Skin of body (tissue), 1 donor: ENCODE measurements at regions not wholly inside any gene's neighbourhood (a gene's known extent, or its start where the extent isn't known, plus 50 kb on each side); places are given as distances from the start of the nearest gene placed in this dataset.

Experiments used
- DNase-seq: peaks from one replicate; lab custom pipeline; 2025; lab: John Stamatoyannopoulos, UW

GRCh38 chr9:75408391-75408790 lies 320.1 kb downstream of the OSTF1 start:
- no peak for DNase-seq

DNA sequence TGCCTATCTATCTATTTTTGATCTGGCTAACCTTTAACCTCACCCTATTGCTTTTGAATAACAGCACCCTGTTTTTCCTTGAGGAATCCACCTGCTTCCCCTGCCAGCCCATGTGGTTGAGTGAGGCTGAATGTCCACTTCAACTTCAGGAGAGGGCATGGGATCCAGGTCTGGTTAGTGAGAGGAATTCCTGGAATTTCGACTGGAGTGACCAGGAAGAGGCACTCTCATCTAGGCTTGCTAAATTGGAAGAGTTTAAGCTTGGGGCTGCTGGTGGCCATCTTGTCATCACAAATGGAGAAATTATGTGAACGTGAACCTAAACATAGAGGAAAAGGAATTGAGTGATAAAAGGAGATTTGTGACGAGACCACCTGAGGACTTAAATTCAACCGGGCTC lies 322.1 kb downstream of the OSTF1 start:
- no peak for DNase-seq

DNA sequence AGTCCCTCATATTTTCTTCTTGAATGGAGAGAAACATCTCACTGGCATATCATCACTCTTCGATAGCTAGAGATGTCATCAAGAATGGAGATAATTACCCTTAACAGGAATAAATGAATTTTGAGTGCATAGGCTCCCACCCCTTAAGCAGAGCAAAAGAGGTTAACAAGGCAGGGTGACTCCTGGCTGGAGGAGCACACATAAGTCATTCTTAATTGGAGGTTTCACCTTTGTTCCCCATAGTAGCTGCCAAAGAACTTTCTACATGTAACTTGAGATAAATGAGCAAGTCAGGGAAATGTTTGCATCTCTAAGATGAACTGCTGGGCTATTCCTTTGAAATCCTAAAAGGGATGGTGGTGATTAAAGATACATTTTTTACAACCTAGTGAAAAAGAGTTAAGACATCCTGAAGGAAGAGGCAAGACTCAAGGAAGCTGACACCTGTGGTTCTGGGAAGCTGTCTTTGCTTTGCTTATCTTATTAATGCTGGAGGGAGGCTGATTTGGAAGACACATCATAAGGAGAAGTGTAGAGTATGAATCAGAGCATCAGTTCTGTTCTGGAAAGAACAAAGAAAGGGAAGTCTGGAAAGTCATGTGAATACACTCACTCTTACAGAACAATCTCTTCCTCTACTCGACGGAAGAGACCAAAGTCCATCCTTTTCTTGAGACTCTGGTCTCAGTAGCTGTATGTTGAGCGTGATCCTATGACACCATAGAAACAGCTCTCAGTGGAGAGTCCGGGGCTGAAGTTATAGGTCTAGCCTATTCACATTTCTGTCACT lies 326.3 kb downstream of the OSTF1 start:
- DNase-seq, result no peak

DNA sequence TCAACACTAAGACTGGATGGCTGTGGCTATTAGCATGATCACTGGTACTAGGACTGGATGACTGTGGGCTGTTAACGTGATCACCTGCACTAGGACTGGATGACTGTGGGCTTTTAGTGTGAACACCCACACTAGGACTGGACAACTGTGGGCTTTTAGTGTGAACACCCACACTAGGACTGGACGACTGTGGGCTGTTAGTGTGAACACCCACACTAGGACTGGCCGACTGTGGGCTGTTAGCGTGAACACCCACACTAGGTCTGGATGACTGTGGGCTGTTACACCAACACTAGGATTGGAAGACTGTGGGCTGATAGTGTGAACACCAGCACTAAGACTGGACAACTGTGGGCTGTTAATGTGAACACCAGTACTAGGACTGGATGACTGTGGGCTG lies 329.2 kb downstream of the OSTF1 start:
- no peak for DNase-seq

DNA sequence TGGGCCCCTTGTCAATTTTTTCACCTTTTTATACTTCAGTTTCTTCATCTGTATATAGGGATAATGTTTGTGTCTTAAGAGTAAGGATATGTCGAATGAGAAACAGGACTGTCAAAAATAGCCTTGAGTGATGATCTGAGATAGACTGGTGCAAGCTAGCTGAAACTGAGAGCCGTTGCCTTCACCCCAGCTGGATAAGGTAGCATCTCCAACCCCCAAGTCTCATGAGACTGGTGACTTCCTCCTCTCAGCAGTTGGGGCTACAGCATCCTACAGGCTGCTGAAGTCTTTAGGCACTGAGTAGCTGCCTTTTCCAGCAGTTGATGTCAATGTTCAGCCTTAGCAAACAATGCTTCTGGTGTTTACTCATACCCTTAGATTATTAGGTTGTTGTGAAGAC lies 330.2 kb downstream of the OSTF1 start:
- no peak for DNase-seq

DNA sequence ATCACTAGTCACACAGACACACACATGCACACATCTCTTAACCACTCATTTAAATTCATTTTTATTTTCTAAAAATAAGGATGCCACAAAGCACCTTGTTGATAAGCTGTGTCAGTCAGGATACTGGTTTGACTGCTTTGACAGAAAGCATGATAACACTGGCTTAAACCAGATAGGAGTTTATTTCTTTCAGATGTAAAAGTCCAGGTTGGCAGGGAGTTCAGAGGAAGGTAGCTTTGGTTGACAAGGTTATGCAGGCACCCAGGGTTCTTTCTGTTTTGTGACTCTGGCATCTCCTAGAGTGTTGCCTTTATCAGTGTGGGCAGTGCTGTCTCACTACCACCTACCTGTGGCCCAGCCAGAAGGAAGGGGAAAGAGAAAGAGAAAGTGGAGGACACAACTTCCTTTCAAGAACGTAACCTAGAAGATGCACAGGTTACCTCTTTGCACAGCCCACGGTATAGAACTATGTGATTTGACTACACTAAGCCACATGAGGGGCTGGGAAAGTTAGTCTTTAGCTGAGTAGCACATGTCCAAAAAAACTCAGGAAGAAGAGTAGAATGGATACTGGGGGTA lies 334.7 kb downstream of the OSTF1 start:
- DNase-seq, result no peak

DNA sequence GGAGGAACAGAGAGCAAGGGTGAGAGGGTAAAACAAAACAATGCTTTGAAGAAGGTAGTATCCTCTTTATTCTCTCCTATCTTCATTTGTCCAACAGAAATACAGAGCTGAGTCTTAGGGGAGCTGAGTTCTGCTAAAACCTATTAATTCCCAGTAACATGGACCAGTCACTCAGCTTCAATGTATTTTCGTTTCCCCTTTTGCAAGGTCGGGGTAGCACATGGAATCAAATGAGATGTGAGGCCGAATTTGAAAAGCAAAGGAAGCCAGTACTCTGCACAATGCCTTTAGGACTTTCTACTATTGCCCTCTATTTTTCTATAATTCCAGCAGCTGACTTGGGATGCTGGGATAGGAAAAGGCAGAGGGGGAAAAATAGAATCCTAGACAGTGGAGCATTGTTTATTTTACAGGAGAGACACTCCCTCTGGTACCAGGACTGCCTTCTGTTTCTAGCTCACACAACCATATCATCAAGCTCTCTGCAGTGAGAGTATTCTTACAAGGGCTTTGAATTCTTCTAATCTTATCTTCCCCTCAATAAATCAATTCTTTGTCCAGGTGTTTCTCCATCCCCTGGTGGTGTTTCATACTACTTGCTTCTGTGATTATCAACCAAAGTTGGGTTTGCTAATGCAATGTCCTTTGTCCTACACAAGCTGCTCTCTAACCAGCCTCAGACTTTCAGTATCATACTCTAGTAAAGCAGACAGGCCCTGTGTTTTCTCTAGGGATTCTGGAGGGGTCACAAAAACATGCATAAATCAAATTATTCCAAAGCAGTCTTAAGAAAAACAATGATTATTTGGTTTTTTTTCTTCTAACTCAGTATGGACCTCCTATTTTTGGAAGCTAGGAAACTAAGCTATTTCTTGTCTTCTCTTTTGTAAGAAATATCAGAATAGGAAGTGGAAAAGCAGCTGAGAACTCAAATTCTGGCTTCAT lies 341.5 kb downstream of the OSTF1 start:
- no peak for DNase-seq

DNA sequence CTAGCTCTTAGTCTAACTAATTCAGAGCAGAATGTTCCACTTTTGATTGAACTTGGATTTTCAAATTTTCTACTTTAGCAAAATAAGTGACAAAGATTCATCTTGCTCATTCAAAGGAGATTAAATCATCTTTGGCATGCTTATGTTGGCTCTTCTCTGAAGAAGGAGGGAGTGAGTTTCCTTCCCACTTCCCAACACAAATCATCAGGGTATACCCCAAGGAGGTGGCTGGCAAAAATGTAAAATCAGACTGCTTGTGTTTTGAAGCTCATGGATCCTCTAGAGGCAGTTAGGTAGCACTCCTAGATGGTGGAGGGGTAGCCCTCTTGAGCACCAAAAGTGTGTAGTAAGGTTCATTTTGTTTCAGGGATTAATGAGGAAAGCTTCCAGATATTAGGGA lies 343.1 kb downstream of the OSTF1 start:
- peak; percentile 29 for DNase-seq

DNA sequence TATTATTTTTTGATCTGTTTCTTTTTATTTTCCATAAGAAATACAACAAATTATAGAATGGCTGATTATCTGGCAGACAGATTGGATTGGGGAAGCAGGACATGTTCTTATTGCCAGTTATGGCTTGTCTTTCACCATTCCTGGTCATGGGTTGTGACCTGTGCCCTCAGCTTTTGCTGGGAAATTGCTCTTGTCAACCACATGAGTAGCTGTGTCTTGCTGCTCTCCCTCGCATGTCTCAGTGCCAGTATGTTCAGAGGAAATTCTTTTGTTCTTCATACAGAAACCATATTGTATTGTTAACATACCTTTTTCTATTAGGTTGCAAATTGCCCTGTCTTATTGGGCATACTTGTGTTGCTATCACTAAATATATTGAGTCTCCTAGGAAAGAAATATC lies 344.1 kb downstream of the OSTF1 start:
- no peak for DNase-seq

- DNase-seq, result no peak
Measured at GRCh38 chr9:75432888-75433287, 344.6 kb downstream of the OSTF1 start.

DNA sequence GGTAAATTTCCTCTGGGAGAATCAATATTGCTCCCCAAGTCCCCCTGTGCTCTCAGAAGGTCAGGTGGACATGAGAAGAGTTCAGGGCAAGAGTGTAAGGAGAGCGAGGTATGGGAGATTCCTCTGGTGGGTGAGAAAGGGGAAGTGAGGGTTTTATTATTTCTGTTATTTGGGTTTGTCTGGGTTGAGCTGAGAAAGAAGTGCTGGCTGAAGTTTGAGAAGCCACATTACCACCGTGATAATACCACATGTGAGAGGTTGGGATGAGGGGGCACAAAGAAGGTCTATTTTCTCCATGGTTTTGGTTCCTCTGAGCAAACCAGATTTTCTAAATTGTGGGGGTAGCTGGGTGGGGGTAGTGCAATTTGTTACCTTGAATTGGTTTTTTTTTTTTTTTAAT lies 350.4 kb downstream of the OSTF1 start:
- DNase-seq, result no peak

- DNase-seq, result no peak
Measured at GRCh38 chr9:75440914-75441313, 352.6 kb downstream of the OSTF1 start.

GRCh38 chr9:75445144-75445543 lies 356.8 kb downstream of the OSTF1 start:
- DNase-seq, result no peak

- no peak for DNase-seq
Measured at GRCh38 chr9:75447281-75447680, 359.0 kb downstream of the OSTF1 start.

DNA sequence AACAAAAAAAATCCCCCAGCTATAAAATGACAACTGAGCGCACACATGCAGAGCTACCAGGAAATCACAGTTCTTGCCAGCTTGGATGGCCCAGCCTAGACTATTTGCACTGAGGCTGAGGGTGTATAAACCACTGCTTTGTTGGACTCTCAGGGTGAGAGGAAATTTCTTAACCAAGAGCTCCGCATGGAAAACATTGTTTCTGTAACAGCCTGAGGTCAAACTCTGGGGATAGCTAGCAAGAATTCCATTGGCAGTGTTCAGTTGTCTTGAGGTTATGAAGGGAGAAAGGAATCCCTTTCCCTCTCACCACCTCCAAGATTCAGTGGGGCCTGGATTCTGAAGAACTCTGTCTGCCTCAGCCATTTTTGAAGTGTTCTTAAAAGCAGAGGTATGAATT lies 360.0 kb downstream of the OSTF1 start:
- DNase-seq, result peak; percentile 40

GRCh38 chr9:75448955-75449354 lies 360.6 kb downstream of the OSTF1 start:
- no peak for DNase-seq

GRCh38 chr9:75451045-75451444 lies 362.7 kb downstream of the OSTF1 start:
- no peak for DNase-seq

GRCh38 chr9:75451505-75451904 lies 363.2 kb downstream of the OSTF1 start:
- DNase-seq, result no peak

DNA sequence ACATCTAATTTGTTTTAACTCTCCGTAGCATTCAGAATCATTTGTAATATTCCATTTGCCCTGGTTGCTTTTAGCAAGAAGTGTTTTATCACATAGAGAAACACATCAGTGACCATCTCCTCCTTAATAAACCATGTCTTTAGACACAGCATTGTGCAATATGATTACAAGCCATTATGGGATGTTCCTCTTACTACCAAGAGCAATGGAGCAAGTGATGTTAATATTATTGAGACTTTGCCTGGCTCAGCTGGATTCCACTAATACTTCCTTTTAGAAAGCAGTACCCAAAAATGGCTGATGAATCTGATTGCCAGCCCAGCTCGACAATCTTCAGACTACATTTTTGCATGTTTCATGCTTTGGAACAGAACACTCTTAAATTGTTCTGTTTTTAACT lies 364.2 kb downstream of the OSTF1 start:
- DNase-seq, result no peak

DNA sequence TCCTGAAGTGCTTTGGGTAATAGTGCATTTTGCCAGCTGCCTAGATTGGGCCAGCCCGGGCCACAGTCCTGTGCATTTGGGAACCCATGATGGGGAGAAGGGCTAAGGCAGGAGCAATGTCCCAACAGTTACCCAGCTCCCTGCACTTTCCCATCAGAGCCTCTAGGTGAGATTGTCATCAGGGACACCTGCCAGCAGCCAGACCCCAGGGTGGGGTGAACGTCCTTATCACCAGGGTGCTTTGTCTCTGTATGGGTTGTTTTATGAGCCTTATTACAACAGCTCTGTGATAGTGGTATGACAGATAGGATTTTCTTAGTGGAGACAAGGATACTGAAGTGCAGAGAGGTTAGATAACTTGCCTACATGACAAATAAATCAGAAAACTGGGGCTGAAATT lies 365.7 kb downstream of the OSTF1 start:
- no peak for DNase-seq

DNA sequence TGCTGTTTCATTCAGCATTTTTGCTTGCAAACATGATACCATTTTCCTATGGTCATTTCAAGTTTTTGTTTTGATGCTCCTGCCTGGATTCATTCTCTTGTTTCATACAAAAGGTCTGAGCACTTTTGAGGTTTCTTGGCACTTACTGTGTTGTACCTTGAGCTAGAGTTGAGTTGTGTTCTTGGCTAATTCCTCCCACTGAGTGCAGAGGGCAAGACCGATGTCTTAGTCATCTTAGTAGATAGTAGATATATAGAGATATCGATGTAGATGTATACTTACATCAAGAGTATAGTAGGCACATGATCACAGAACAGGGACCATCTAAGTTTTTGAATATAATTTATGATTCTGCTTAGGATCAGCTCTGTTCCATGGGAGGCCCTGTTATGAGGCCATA lies 366.6 kb downstream of the OSTF1 start:
- no peak for DNase-seq

DNA sequence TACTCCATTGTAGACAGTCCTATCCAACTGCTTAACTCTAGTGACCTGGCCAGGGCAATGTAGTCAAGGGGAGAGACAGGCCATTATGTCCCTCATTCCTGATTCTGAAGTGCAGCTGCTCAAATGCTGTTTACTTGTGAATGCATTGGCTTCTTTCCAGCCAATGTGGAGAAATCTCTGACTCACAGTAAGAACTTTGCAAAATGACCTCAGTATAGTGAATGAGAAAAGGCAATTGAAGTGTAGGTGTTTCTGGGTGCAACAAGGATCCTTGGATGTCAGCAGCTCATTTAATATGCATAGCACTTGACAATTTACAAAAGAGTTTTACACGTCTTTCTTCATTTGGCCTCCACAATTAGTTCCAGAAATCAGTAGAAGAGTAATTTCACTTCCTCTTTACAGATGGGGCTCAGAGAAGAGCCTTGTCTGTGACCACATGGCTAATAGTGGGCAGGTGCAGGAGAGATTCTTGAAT lies 367.2 kb downstream of the OSTF1 start:
- no peak for DNase-seq
